Activated CD4-positive, alpha-beta T cell treated with anti-CD3 and anti-CD28 coated beads, Interleukin-2, amount 50 U/mL, for 48 hours (primary cell): ENCODE measurements at regions not wholly inside any gene's neighbourhood (a gene's known extent, or its start where the extent isn't known, plus 50 kb on each side); places are given as distances from the start of the nearest gene placed in this dataset.
"Not testable (repeated sequence)": the region's sequence is repeated elsewhere in the genome, so short reads cannot be mapped to it uniquely, and the experiment has no call there.

Experiments
- DNase-seq, 2 experiments: peaks; one replicate each; pipeline ENCODE4 v3.0.0-alpha.2; 2020

- DNase-seq, result no peak
Observed at GRCh38 chrX:66902081-66902480, 263.2 kb upstream of the EDA2R start.

- DNase-seq, result no peak
Observed at GRCh38 chrX:66900886-66901285, 262.0 kb upstream of the EDA2R start.

- DNase-seq, result no peak
Observed at GRCh38 chrX:66892004-66892403, 253.1 kb upstream of the EDA2R start.

DNA sequence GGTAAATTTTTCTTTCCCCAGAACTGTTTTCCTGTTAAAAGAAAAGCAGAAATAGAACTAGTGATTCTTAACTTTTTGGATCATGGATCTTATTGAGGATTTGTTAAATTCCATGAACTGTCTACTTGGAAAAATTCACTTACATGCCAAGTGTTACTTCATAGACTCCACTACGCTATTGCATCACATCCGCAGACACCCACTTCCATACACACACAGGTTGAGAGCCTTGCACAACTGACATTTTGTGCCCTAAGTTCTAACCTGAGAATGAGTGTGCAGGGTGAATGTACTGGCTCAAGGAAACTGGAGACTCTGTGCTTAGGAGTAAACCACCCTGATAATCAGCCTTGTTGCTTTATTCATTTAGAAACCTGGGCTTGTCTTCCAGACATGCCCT lies 250.5 kb upstream of the EDA2R start:
- DNase-seq, result no peak

GRCh38 chrX:66882101-66882500 lies 243.2 kb upstream of the EDA2R start:
- DNase-seq, result no peak

GRCh38 chrX:66876776-66877175 lies 237.9 kb upstream of the EDA2R start:
- DNase-seq, result no peak

DNA sequence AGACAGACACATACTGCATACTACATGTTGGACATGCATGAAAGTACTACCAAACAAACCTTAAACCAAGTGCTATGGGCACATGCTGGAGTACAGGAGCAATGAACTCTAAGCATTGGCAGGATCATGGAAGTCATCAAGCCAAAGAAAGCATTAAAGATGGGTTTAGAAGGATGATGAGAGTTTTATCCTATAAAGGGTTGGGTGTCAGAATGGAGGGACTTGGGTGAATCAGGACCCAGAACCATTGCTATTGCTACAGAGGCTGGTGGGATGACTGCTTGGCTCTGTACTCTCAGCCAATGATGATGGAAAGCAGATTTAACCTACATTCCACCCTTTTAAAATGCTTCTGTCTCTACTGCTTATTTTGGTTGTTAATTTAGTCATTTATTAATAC lies 233.9 kb upstream of the EDA2R start:
- no peak for DNase-seq

DNA sequence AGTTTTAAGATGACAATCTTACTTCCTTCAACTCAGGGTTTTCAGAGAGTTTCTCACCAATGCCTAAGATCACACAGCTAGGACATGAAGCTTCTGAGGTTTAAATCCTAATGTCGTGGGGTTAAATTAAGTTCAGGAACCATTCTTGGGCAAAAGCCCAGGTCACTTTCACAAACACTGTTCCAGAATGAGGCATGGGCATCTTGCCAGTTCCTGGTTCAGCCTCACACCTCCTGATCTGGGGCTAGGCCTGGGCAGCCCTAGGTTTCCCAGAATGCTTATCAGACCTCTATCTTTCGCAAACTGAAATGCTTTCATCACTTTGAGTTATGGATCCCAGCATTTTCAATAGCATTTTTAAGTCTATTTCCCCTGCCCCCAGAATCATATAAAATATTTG lies 224.8 kb upstream of the EDA2R start:
- DNase-seq, result no peak

GRCh38 chrX:66833426-66833825 lies 194.5 kb upstream of the EDA2R start:
- no peak for DNase-seq

GRCh38 chrX:66815227-66815626 lies 176.3 kb upstream of the EDA2R start:
- no peak for DNase-seq

DNA sequence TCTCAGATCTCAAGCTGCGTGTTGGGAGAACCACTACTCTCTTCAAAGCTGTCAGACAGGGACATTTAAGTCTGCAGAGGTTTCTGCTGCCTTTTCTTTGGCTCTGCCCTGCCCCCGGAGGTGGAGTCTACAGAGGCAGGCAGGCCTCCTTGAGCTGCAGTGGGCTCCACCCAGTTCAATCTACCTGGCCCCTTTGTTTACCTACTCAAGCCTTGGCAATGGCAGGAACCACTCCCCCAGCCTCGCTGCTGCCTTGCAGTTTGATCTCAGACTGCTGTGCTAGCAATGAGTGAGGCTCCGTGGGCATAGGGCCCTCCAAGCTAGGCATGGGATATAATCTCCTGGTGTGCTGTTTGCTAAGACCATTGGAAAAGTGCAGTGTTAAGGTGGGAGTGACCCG lies 155.6 kb upstream of the EDA2R start:
- not testable (repeated sequence) for DNase-seq

DNA sequence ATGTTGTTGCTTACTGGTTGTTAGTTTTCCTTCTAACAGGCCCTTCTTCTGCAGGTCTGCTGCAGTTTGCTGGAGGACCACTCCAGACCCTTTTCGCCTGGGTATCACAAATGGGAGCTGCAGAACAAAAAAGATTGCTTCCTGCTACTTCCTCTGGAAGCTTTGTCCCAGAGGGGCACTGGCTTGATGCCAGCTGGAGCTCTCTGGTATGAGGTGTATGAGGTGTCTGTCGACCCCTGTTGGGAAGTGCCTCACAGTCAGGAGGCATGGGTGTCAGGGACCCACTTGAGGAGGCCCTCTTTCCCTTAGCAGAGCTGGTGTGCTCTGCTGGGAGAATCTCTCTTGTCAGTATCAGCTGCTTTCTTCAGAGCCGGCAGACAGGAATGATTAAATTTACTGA lies 127.4 kb upstream of the EDA2R start:
- DNase-seq, result no peak

DNA sequence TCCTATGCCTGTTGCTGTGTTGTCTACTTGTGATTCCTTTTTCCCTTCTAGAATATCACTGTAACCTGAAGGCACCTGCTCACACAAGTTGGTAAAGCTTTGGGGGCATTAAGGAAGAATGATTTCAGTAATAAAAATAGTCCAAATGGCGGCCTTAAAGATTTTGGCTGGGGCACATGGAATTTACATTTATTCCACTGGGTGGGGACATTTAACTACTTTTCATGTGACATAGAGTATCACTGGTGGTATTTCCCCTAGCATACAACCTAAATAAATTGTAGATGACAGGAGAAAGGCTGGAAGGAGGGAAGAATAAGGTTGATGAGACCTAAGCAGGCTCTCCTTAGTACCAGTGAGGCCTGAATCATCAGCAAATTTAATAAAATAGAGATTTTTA lies 121.8 kb upstream of the EDA2R start:
- no peak for DNase-seq

DNA sequence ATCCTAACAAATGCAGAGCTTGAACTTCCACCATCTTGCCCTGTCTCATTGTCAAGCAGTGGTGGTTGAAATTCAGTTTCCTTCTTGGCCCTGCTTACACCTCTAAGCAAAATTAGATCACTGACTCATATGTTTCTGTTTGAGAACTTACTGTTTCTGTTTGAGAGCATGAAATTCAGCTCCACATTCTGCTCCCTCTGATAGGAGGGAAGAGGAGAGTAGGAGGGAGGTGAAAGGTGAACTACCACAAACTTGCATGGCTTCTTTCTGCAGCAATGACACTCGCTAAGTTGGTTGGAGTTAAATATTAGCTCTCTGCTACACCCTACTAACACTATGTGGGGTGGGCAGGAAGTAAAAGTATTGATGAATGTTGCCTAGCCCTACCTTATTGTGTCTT lies 117.8 kb upstream of the EDA2R start:
- no peak for DNase-seq

DNA sequence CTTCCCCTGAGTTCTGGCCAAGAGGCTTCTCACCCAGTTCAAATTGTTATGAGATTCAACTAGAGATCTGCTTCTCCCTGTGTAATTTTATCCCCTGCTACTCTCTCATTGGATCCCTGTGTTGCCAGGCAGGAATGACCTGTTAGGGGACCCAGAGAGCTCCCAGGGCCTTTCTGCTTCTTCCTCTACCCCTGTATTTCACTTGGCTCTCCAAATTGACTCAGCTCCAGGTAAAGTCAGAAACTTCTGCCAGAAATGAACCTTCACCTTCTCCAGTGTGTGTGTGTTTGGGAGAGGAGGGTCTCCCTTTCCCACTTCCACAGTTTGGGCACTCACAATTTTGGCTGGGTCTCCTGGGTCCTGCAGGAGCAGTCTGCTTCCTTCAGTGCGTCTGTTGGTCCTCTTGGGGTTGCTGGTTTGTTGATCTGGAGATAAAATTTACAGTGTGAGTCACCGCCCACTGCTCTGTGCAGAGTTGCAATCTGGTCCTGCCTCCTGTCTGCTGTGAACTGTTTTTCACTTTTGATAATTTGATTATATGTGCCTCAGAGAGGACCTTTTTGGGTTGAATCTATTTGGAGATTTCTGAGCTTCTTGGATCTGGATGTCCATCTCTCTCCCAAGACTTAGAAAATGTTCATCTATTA lies 112.4 kb upstream of the EDA2R start:
- DNase-seq, result no peak

DNA sequence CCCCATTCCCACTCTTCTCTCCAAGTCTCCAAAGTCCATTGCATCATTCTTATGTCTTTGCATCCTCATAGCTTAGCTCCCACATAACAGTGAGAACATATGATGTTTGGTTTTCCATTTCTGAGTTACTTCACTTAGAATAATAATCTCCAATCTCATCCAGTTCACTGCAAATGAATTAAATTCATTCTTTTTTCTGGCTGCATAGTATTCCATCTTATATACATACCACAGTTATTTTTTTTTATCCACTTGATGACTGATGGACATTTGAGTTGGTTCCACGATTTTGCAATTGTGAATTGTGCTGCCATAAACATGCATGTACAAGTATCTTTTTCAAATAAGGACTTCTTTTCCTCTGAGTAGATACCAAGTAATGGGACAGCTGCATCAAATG lies 105.6 kb upstream of the EDA2R start:
- DNase-seq, result not testable (repeated sequence)

DNA sequence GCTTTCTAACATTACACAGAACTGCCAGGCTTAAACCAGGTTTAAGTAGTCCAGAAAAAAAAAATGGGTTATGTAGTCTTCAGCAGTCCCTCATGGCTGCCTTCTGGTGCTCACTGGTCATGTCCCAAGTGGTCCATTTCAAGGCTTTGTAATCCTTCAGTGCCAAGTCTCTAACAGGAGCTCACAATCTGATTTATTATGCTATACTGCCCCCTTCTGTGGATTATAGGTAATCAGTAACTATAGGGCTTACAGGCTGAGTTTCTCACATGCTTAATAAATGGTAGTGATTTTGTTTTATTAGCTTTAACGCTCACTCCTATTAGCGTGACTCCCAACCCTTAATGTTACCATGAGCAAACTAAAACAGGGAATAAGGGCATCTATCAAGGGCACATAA lies 92.5 kb upstream of the EDA2R start:
- no peak for DNase-seq

- DNase-seq, result peak; percentile 33 to 56
Observed at GRCh38 chrX:66728818-66729271, 90.0 kb upstream of the EDA2R start.

DNA sequence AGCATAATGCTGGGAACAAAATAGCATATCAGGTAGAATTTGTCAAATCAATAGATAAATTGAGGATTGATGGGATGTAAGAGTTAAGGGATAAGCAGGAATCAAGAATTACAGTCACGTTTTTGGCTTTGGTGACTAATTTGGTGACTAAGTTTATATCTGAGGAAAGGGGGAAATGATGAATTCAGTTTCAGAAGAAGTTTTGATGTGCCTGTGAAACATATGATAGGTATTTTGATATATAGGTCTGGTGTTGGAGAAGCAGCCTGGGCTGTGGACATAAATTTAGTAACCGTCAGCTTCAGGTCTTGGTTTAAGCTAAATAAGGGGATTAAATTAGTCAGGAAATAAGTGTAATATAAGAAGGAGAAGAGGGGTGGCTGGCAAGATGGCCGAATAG lies 79.0 kb upstream of the EDA2R start:
- DNase-seq, result no peak

GRCh38 chrX:66698273-66699204 lies 59.7 kb upstream of the EDA2R start:
- DNase-seq, result no peak

DNA sequence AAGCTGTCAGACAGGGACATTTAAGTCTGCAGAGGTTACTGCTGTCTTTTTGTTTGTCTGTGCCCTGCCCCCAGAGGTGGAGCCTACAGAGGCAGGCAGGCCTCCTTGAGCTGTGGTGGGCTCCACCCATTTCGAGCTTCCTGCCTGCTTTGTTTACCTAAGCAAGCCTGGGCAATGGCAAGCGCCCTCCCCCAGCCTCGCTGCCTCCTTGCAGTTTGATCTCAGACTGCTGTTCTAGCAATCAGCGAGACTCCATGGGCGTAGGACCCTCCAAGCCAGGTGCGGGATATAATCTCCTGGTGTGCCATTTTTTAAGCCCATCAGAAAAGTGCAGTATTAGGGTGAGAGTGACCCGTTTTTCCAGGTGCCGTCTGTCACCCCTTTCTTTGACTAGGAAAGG lies 53.6 kb upstream of the EDA2R start:
- not testable (repeated sequence) for DNase-seq
